Activated T-cell treated with anti-CD3 and anti-CD28 coated beads for 48 hours (primary cell): ENCODE measurements at regions not wholly inside any gene's neighbourhood (a gene's known extent, or its start where the extent isn't known, plus 50 kb on each side); places are given as distances from the start of the nearest gene placed in this dataset.
"Not testable (repeated sequence)": the region's sequence is repeated elsewhere in the genome, so short reads cannot be mapped to it uniquely, and the experiment has no call there.

ENCODE experiments used
- DNase-seq: peaks from one replicate; pipeline ENCODE4 v3.0.0-alpha.2; 2020; ENCODE audit warnings: low read depth

DNA sequence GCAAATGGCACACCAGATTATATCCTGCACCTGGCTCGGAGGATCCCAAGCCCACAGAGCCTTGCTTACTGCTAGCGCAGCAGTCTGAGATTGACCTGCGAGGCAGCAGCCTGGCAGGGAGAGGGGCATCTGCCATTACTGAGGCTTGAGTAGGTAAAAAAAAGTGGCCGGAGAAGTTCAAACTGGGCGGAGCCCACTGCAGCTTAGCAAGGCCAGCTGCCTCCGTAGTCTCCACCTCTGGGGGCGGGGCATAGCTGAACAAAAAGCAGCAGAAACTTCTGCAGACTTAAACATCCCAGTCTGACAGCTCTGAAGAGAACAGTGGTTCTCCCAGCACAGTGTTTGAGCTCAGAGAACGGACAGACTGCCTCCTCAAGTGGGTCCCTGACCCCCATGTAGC, 85.4 kb upstream of the TMEM170B start:
- DNase-seq: not testable (repeated sequence)

DNA sequence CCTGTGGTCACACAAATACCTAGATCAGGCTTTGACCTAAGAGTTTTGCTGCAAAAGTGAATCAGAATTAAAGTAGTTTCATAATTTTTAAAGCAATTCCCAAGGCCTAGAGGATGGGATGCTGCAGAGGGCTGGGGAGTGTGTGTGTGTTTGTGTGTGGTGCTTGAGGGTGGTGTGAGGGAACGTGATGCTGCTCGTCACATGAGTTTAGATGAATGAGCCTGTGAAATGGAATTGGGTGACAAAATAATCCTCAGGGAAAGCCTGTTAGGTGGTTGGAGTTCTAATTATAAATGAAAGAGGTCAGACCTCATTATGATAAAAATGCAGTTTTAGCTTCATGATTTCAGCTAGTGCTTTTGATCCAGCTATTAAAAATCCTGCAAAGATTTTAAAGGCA, 87.5 kb upstream of the TMEM170B start:
- no peak for DNase-seq

- DNase-seq: no peak
These were observed 88.1 kb upstream of the TMEM170B start for GRCh38 chr6:11449408-11449807.

DNA sequence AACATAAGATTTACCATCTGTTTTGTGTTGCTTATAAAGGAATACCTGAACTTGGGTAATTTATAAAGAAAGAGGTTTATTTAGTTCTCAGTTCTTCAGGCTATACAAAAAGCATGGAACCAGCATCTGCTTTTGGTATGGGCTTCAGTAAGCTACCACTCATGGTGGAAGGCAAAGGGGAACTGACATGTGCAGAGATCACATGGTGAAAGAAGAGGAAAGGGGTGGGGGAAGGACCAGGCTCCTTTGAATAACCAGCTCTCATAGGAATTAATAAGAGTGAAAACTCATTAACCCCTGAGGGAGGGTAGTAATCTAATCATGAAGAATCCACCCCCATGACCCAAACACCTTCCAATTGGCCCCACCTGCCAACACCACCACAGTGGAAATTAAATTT, 89.5 kb upstream of the TMEM170B start:
- DNase-seq: no peak

DNA sequence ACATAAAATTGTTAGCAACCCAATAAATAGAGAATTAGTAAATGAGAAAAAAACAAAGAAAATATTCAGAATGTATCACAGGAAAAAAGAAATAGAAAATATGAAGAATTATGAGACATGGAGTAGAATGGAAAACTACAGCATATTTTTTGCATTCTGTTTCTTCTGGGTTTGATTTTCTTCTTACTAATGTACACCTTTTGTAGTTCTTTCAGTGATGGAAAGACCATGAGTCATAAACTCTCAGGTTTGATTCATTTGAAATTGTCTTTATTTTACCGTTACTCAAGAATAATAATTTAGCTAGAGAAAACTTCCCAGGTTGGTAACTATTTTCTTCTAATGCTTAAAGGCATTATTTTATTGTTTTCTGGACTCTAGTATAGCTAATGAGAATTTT, 90.3 kb upstream of the TMEM170B start:
- DNase-seq: no peak

GRCh38 chr6:11445146-11445545, 92.4 kb upstream of the TMEM170B start:
- no peak for DNase-seq

DNA sequence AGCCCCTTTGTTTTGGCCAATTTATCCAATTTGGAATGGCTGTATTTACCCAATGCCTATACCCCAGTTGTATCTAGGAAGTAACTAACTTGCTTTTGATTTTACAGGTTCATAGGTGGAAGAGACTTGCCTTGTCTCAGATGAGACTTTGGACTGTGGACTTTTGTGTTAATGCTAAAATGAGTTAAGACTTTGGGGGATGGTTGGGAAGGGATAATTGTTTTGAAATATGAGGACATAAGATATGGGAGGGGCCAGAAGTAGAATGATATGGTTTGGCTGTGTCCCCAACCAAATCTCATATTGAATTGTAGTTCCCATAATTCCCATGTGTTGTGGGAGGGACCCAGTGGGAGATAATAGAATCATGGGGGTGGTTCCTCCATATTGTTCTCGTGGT, 94.4 kb upstream of the TMEM170B start:
- not testable (repeated sequence) for DNase-seq

DNA sequence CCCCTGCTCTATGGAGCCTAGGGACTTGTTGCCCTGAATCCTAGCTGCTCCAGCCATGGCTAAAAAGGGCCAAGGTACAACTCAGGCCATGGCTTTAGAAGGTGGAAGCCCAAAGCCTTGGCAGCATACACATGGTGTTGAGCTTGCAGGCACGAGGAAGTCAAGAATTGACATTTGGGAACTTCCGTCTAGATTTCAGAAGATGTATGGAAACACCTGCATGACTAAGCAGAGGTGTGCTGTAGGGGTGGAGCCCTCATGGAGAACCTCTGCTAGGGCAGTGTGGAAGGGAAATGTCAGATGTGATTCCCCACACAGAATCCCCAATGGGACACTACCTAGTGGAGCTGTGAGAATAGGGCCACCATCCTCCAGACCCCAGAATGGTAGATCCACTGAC, 95.1 kb upstream of the TMEM170B start:
- DNase-seq: no peak

- no peak for DNase-seq
These were observed 97.7 kb upstream of the TMEM170B start for GRCh38 chr6:11439876-11440275.

- no peak for DNase-seq
These were observed 98.5 kb upstream of the TMEM170B start for GRCh38 chr6:11439017-11439420.

DNA sequence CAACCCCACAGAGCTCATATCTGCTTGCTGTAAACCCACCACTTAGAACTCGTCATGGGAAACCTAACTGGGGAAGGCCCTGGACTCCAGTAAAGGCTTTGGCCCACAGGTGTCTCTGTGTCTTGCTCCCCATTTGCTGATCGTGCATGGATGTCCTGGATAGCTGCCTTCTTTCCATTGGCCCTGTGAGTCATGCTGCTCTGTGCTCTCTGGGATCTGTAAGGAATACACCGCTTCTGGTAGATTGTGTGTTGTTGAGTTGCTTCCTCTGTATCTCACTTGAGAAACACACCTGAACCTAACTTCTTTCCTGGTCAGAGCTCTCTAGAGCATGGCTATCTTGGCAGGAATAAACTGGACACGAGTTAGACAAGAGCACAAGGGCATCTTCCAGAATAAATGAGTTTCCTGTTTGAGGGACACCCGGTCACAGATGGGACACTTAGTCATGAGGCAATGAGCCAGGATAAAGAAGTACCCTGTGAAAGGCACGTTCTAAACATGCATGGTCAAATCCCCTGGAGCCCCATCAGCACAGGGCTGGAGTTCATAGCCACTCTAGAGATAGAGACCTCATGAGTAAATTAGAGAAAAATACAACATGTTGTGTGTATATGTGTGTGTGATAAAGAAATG, 99.6 kb upstream of the TMEM170B start:
- no peak for DNase-seq

- DNase-seq: no peak
These were observed 100.9 kb upstream of the TMEM170B start for GRCh38 chr6:11436508-11437096.

- no peak for DNase-seq
These were observed 102.8 kb upstream of the TMEM170B start for GRCh38 chr6:11434565-11435326.

GRCh38 chr6:11433860-11434259, 103.7 kb upstream of the TMEM170B start:
- no peak for DNase-seq

DNA sequence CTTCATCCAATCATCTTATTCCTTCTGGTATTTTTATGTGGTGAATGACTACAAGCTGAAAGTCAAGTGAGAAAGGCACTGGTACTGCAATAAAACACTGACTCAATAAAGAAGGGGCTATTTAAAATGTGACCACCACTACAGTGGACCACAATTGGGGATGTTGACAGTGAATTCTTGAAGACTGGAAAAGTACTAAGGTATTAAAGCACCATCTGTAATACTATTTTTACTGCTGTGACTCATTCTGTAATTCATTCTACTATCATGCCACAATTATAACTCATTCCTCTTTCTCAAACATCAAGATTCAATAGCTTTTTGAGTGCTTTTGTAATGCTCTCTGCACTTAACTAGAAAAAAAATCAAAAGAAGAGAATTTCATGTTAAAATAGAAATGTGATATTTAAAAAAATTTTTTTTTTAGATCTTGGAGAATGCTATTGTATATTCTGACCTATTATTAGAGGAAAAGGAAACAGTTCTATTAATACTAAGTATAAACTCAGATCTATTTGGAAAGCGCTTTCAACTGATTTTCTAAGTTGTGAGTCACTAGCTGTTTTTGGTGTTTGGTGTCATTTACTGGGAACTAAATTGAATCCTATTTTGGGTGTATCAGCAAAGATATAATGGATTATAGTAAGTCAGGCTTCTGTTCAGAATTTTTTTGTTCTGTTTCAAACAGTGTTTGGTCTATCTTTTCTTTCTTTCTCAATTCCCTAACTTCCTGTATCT, 104.7 kb upstream of the TMEM170B start:
- DNase-seq: no peak

- no peak for DNase-seq
These were observed 105.5 kb upstream of the TMEM170B start for GRCh38 chr6:11432091-11432490.

DNA sequence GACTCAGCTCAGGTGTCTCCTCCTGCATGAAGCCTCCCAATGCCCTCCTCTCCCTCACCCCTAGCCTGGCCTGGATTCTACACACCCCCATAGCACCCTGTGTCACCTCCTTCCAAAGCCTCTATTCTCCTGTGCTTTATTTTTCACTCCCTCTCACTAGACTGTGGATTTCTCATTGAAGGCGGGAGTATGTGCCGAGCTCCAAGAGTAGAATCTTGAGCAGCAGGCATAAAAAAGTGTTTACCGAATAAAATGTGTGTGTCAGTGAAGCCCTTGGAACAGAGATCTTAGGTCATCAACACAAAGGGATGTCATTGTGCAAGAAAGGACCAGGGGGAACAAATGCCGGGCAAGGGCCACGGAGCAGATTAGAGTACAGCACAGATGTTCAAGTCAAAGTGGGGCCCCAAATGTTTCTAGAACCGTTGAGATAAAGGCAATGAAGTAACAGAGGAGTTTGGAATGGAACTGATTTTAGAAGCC, 106.1 kb upstream of the TMEM170B start:
- no peak for DNase-seq

GRCh38 chr6:11430036-11430435, 107.5 kb upstream of the TMEM170B start:
- DNase-seq: no peak

- DNase-seq: no peak
These were observed 108.0 kb upstream of the TMEM170B start for GRCh38 chr6:11429577-11429976.

- DNase-seq: no peak
These were observed 108.7 kb upstream of the TMEM170B start for GRCh38 chr6:11428895-11429294.

GRCh38 chr6:11428371-11428770, 109.2 kb upstream of the TMEM170B start:
- no peak for DNase-seq

- DNase-seq: no peak
These were observed 109.8 kb upstream of the TMEM170B start for GRCh38 chr6:11427723-11428245.
